SK-N-SH treated with all-trans-retinoic acid at 6 μM for 48 hours (cell line): ENCODE measurements at regions not wholly inside any gene's neighbourhood (a gene's known extent, or its start where the extent isn't known, plus 50 kb on each side); places are given as distances from the start of the nearest gene placed in this dataset.

Experiments used
- ATAC-seq: fragments of 200-7000 bp; cut with Tn5 transposase; 3 replicates; pipeline ENCODE4 v1.9.1; 2020; ENCODE audit warnings: mild to moderate bottlenecking, moderate library complexity
- ARNTL ChIP-seq: fragments of 450-650 bp; formaldehyde crosslinking; IDR thresholded peaks from 2 replicates; pipeline ENCODE4 v1.5.0; 2020; ENCODE audit warnings: low read depth, mild to moderate bottlenecking, moderate library complexity, borderline replicate concordance
- BACH2 ChIP-seq: fragments of 250-450 bp; sonication (Bioruptor Pico); IDR thresholded peaks from 2 replicates; pipeline ENCODE4 v1.9.0; 2021; ENCODE audit warnings: mild to moderate bottlenecking, borderline replicate concordance
- CREB5 ChIP-seq: fragments of 250-450 bp; sonication (Bioruptor Pico); IDR thresholded peaks from 2 replicates; pipeline ENCODE4 v1.5.1; 2020; ENCODE audit warnings: low read depth, mild to moderate bottlenecking, moderate library complexity
- CSDC2 ChIP-seq: fragments of 250-450 bp; sonication (Bioruptor Pico); IDR thresholded peaks from 2 replicates; pipeline ENCODE4 v1.5.0; 2020; ENCODE audit warnings: mild to moderate bottlenecking, moderate library complexity
- CSRNP3 ChIP-seq: fragments of 250-450 bp; sonication (Bioruptor Pico); IDR thresholded peaks from 2 replicates; pipeline ENCODE4 v1.5.1; 2021; ENCODE audit warnings: mild to moderate bottlenecking, moderate library complexity
- ESRRG ChIP-seq: fragments of 250-450 bp; sonication (Bioruptor Pico); IDR thresholded peaks from 2 replicates; pipeline ENCODE4 v1.6.1; 2021; ENCODE audit warnings: mild to moderate bottlenecking
- GLIS3 ChIP-seq: fragments of 250-450 bp; sonication (Bioruptor Pico); IDR thresholded peaks from 2 replicates; pipeline ENCODE4 v1.5.0; 2020; ENCODE audit warnings: mild to moderate bottlenecking, moderate library complexity
- ISL1 ChIP-seq: fragments of 250-450 bp; sonication (Bioruptor Pico); IDR thresholded peaks from 2 replicates; pipeline ENCODE4 v2.1.2; 2022; ENCODE audit warnings: mild to moderate bottlenecking, moderate library complexity
- OSR1 ChIP-seq: fragments of 250-450 bp; sonication (Bioruptor Pico); IDR thresholded peaks from 2 replicates; pipeline ENCODE4 v1.8.0; 2022; ENCODE audit warnings: moderate library complexity, mild to moderate bottlenecking, inconsistent platforms
- PATZ1 ChIP-seq: fragments of 250-450 bp; sonication (Bioruptor Pico); IDR thresholded peaks from 2 replicates; pipeline ENCODE4 v1.8.0; 2020; ENCODE audit warnings: mild to moderate bottlenecking, moderate library complexity, borderline replicate concordance
- POU6F1 ChIP-seq: fragments of 250-450 bp; sonication (Bioruptor Pico); IDR thresholded peaks from 2 replicates; pipeline ENCODE4 v1.8.0; 2021; ENCODE audit warnings: low read depth, mild to moderate bottlenecking, moderate library complexity, borderline replicate concordance
- PPARA ChIP-seq: fragments of 250-450 bp; sonication (Bioruptor Pico); IDR thresholded peaks from 2 replicates; pipeline ENCODE4 v1.5.0; 2020; ENCODE audit warnings: mild to moderate bottlenecking, borderline replicate concordance
- RARB ChIP-seq: fragments of 250-450 bp; sonication (Bioruptor Pico); IDR thresholded peaks from 2 replicates; pipeline ENCODE4 v1.8.0; 2021; ENCODE audit warnings: mild to moderate bottlenecking, moderate library complexity
- SNAI2 ChIP-seq: fragments of 250-450 bp; sonication (Bioruptor Pico); IDR thresholded peaks from 2 replicates; pipeline ENCODE4 v1.5.0; 2020; ENCODE audit warnings: mild to moderate bottlenecking, moderate library complexity
- TCF4 ChIP-seq: fragments of 250-450 bp; sonication (Bioruptor Pico); IDR thresholded peaks from 2 replicates; pipeline ENCODE4 v1.8.0; 2021; ENCODE audit warnings: mild to moderate bottlenecking, moderate library complexity, borderline replicate concordance
- TOX ChIP-seq: fragments of 250-450 bp; sonication (Bioruptor Pico); IDR thresholded peaks from 2 replicates; pipeline ENCODE4 v1.8.0; 2021; ENCODE audit warnings: mild to moderate bottlenecking, moderate library complexity, borderline replicate concordance
- TSHZ2 ChIP-seq: fragments of 250-450 bp; sonication (Bioruptor Pico); IDR thresholded peaks from 2 replicates; pipeline ENCODE4 v1.5.0; 2020; ENCODE audit warnings: mild to moderate bottlenecking, moderate library complexity
- ZC3H10 ChIP-seq: fragments of 250-450 bp; sonication (Bioruptor Pico); IDR thresholded peaks from 2 replicates; pipeline ENCODE4 v1.5.1; 2021; ENCODE audit warnings: mild to moderate bottlenecking, moderate library complexity
- ZFP3 ChIP-seq: fragments of 250-450 bp; sonication (Bioruptor Pico); IDR thresholded peaks from 2 replicates; pipeline ENCODE4 v1.5.0; 2020; ENCODE audit warnings: mild to moderate bottlenecking, moderate library complexity
- ZFP30 ChIP-seq: fragments of 450-650 bp; formaldehyde crosslinking; IDR thresholded peaks from 2 replicates; pipeline ENCODE4 v1.5.0; 2022; ENCODE audit warnings: mild to moderate bottlenecking, moderate library complexity
- ZNF565 ChIP-seq: fragments of 450-650 bp; formaldehyde crosslinking; conservative IDR thresholded peaks from 2 replicates; pipeline ENCODE4 v1.5.0; 2020; ENCODE audit warnings: low read depth, mild to moderate bottlenecking, moderate library complexity
- ZNF8 ChIP-seq: fragments of 450-650 bp; formaldehyde crosslinking; IDR thresholded peaks from 2 replicates; pipeline ENCODE4 v1.5.0; 2020; ENCODE audit warnings: mild to moderate bottlenecking, moderate library complexity

GRCh38 chr13:36493046-36493445 lies 60.8 kb downstream of the CCNA1 start:
- no peak for ATAC-seq
- no peak for TF ChIP-seq SNAI2 (CRISPR knock-in tag)
- no peak for TF ChIP-seq BACH2
- TF ChIP-seq POU6F1 (CRISPR knock-in tag) = no peak
- TF ChIP-seq PATZ1 (CRISPR knock-in tag) = no peak
- TF ChIP-seq ZFP3 (CRISPR knock-in tag) = no peak
- no peak for TF ChIP-seq TCF4 (CRISPR knock-in tag)
- TF ChIP-seq PPARA (CRISPR knock-in tag) = no peak
- TF ChIP-seq CREB5 (CRISPR knock-in tag) = no peak
- no peak for TF ChIP-seq ESRRG (CRISPR knock-in tag)
- TF ChIP-seq TOX (CRISPR knock-in tag) = no peak
- no peak for TF ChIP-seq ZNF8 (CRISPR knock-in tag)
- TF ChIP-seq ISL1 = no peak
- TF ChIP-seq ZFP30 (CRISPR knock-in tag) = no peak
- no peak for TF ChIP-seq ZC3H10 (CRISPR knock-in tag)
- TF ChIP-seq CSRNP3 (CRISPR knock-in tag) = no peak
- no peak for TF ChIP-seq OSR1
- TF ChIP-seq ARNTL (CRISPR knock-in tag) = no peak
- no peak for TF ChIP-seq ZNF565 (CRISPR knock-in tag)

GRCh38 chr13:36495431-36495830 lies 63.1 kb downstream of the CCNA1 start:
- no peak for ATAC-seq
- no peak for TF ChIP-seq ZFP3 (CRISPR knock-in tag)
- no peak for TF ChIP-seq SNAI2 (CRISPR knock-in tag)
- TF ChIP-seq PATZ1 (CRISPR knock-in tag) = no peak
- no peak for TF ChIP-seq CSDC2 (CRISPR knock-in tag)
- TF ChIP-seq PPARA (CRISPR knock-in tag) = no peak
- no peak for TF ChIP-seq BACH2
- no peak for TF ChIP-seq TSHZ2

GRCh38 chr13:36509369-36509768 lies 77.1 kb downstream of the CCNA1 start:
- no peak for ATAC-seq
- TF ChIP-seq SNAI2 (CRISPR knock-in tag) = no peak
- TF ChIP-seq BACH2 = no peak
- no peak for TF ChIP-seq POU6F1 (CRISPR knock-in tag)
- no peak for TF ChIP-seq ARNTL (CRISPR knock-in tag)
- no peak for TF ChIP-seq ZNF565 (CRISPR knock-in tag)
- no peak for TF ChIP-seq ZC3H10 (CRISPR knock-in tag)
- TF ChIP-seq RARB (CRISPR knock-in tag) = no peak
- TF ChIP-seq OSR1 = no peak
- TF ChIP-seq GLIS3 (CRISPR knock-in tag) = no peak
- TF ChIP-seq ZNF8 (CRISPR knock-in tag) = no peak
- TF ChIP-seq CREB5 (CRISPR knock-in tag) = no peak
- TF ChIP-seq TCF4 (CRISPR knock-in tag) = no peak
